ENCODE measurements at regions not wholly inside any gene's neighbourhood (a gene's known extent, or its start where the extent isn't known, plus 50 kb on each side); places are given as distances from the start of the nearest gene placed in this dataset.

DNA sequence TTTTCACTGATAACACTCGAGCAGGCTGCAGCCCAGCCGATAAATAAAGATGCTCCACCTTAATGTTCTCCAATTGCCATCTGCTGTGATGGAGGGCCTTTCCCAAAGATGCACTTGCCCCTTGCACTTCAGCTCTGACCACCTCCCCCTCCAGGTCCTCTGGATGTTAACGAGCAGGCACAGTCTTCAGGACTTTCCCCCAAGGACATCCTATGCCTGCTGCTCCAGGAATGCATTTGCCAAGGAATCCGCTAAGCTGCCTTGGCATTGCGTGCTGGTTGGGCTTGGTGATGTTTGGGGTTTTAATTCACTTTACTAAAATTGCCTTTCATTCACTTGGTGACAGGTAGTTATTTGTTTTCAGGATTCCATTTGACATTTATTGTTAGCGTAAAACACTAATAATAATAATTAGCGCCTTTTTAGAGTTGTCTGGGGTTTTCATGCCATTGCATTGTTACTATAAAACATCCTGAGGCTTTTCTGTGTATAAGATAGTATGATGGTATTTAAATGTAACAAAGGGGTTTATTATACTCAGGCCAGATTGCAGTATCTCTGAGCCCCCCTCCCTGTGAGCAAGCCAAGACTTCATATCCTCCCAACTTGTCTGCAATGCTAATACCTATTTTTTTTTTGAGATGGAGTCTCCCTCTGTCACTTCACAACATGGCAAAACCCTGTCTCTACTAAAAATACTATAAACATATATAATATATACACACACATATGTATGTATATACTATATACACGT is 66.7 kb upstream of the TSHZ2 start:
- no peak for TF ChIP-seq CTCF (IDR thresholded peaks at IDR 0.05)
- no peak for ATAC-seq
- H3K36me3 ChIP-seq = no peaks in the 10 kb centered on the region
- no peaks in the 10 kb centered on the region for H3K9me3 ChIP-seq
- H3K27me3 ChIP-seq (ENCODE audit: low read depth) = no peaks in the 10 kb centered on the region
- intact Hi-C loops (cut with DNase I) = no loop called here
- no peak overlapping the region for H3K27ac ChIP-seq
- DNase-seq = no peak
- H3K4me3 ChIP-seq = no peak overlapping the region
- no peaks in the 10 kb centered on the region for H3K4me1 ChIP-seq

DNA sequence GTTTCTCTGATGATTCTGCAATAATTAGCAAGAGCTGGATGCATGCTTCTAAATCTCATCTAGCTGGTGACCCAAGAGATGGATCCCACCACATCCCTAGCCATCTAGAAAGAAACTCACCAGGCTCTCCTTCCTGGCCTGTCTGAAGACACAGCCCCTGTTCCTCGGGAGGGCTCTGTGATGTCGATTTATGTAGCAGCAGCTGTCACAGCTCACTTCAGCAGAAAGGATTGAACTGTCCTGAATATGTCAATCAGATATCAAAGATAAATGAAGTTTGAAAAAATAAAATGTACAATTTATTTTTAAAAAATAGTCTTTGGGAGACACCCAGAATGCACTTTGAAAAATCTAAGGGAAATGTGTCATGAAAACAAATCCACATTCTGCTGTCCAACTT is 67.3 kb upstream of the TSHZ2 start:
- no peaks in the 10 kb centered on the region for H3K36me3 ChIP-seq
- H3K4me3 ChIP-seq = no peak overlapping the region
- no peaks in the 10 kb centered on the region for H3K9me3 ChIP-seq
- H3K4me1 ChIP-seq = no peaks in the 10 kb centered on the region
- TF ChIP-seq CTCF (IDR thresholded peaks at IDR 0.05) = no peak
- ATAC-seq (no peak), DNase-seq (no peak)
- intact Hi-C loops (cut with DNase I) = no loop called here
- H3K27me3 ChIP-seq (ENCODE audit: low read depth) = no peaks in the 10 kb centered on the region
- H3K27ac ChIP-seq = no peak overlapping the region

DNA sequence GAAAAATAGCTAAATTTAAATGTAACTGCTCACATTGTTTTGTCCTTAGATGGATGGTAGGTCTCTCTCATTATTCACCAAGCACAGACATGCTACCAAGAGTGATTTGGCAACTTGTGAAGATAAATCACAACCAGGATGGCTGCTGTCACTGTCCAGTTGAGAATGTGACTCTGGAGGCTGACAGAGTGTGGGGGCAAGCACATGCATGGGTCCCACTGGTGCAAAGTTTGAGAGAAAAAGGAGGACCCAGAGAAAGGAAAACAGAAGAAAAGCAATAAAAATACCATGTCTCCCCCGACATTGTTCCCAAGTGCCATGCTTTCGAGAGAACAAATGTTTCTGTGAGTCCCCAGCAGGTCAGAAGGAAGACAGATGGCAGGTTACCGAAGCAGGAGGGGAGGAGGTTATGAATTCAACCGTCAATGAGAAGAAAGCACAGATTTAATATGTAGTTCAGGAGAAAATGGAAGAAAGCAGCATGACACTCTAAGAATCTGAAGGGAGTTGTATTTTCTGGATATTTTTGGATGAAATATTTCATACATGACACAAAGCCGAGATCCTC is 73.0 kb upstream of the TSHZ2 start:
- no peak for TF ChIP-seq CTCF (IDR thresholded peaks at IDR 0.05)
- intact Hi-C loops (cut with DNase I) = no loop called here
- Histone ChIP-seq H3K9me3 (no peaks in the 10 kb centered on the region), H3K27me3 (ENCODE audit: low read depth) (no peaks in the 10 kb centered on the region), H3K4me3 (no peak overlapping the region), H3K36me3 (no peaks in the 10 kb centered on the region), H3K27ac (no peak overlapping the region), H3K4me1 (no peaks in the 10 kb centered on the region)
- DNase-seq (no peak), ATAC-seq (no peak)

GRCh38 chr20:52896348-52896747 is 75.8 kb upstream of the TSHZ2 start:
- Histone ChIP-seq H3K27ac (no peak overlapping the region), H3K27me3 (ENCODE audit: low read depth) (no peaks in the 10 kb centered on the region), H3K36me3 (no peaks in the 10 kb centered on the region), H3K4me3 (no peak overlapping the region), H3K4me1 (no peaks in the 10 kb centered on the region), H3K9me3 (no peaks in the 10 kb centered on the region)
- DNase-seq = no peak
- no peak for ATAC-seq
- TF ChIP-seq CTCF (IDR thresholded peaks at IDR 0.05) = no peak
- intact Hi-C loops (cut with DNase I) = no loop called here

- Histone ChIP-seq H3K4me3 (no peak overlapping the region), H3K9me3 (no peaks in the 10 kb centered on the region), H3K4me1 (no peaks in the 10 kb centered on the region), H3K36me3 (no peaks in the 10 kb centered on the region), H3K27ac (no peak overlapping the region), H3K27me3 (ENCODE audit: low read depth) (no peaks in the 10 kb centered on the region)
- ATAC-seq (no peak), DNase-seq (no peak)
- TF ChIP-seq CTCF (IDR thresholded peaks at IDR 0.05) = no peak
- intact Hi-C loops (cut with DNase I) = no loop called here
Observed at GRCh38 chr20:52895701-52896100, 76.5 kb upstream of the TSHZ2 start.

All from lower lobe of right lung (tissue), 2 donors.